Stimulated activated CD4-positive, alpha-beta T cell treated with anti-CD3 and anti-CD28 coated beads, Interleukin-1b, Interleukin-23, amount 100 ng/mL, for 48 hours (primary cell): ENCODE measurements at regions not wholly inside any gene's neighbourhood (a gene's known extent, or its start where the extent isn't known, plus 50 kb on each side); places are given as distances from the start of the nearest gene placed in this dataset.

Source experiments
- DNase-seq: peaks from one replicate; pipeline ENCODE4 v3.0.0-alpha.2; 2020

- DNase-seq = no peak
These were observed 333.3 kb downstream of the SLC16A7 start for GRCh38 chr12:59929110-59929509.

GRCh38 chr12:59934486-59934885 is 338.7 kb downstream of the SLC16A7 start:
- DNase-seq = no peak

DNA sequence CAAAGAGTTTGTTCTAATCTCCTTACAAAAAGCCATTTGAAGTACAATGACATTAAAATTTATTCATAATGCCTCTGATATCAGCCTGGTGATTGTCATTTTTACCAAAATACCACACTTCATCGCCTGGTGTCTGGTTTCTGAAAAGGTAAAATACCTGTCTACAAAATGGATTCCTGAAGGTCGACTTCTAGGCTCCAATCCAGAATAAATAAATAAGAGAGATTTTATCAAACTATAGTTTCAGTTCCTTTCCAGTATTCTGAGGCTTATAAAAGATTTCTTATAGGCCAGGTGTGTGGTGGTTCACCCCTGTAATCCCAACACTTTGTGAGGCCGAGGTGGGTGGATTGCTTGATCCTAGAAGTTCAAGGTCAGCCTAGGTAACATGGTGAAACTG is 340.7 kb downstream of the SLC16A7 start:
- no peak for DNase-seq

- no peak for DNase-seq
These were observed 341.3 kb downstream of the SLC16A7 start for GRCh38 chr12:59937148-59937547.

DNA sequence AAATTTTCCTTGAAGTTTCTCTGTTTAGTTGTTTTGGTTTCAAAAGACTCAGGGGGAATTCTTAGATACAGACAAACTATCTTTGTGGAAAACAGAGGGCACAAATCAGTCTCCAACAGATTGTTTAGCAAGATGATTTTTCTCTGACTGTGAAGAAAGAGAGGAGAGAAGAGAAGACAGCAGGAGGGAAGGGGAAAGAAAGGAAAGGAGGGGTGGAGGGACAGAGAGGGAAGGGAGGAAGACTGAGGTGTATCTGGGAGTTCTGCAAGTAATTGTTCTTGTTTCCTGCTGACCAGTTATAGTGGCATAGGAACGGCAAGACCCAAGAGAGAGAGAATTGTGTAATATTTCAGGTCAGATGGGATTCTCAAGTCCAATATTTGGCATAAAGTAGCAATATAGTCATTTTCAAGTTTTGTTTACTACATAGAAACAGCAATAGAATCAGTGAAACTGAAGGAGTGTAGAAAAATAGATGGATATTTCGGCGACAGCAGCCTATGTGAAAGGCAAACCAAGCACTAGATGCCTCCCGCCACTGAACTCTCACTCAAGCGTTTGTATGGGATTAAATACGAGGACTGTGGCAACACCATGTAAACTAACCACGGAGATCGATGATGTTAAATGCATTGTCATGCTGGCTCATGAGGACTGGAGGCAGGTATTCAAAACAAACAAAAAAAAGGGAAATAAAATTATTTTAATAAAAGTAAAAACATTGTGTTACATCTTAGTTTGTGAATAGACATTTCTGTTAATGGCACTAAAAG is 342.5 kb downstream of the SLC16A7 start:
- DNase-seq = no peak

- DNase-seq = no peak
These were observed 345.0 kb downstream of the SLC16A7 start for GRCh38 chr12:59940631-59941342.

DNA sequence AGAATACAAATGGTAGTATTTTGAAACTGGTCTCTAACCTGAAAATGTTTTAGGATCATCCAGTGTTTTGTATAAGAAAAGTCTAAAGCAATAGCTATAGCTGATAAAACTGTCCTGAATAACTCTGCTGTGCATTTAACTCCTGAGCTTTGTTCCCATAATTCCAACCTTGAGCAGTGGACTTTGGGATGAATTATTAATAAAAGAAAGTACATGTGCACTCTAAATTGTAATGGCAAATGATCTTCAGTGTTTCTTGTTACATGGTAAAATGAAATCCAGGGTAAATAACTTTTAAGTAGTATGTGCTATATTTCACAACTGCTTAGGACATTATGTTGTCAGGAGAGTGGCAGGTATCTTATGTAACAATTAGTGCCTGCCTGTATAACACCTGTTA is 345.6 kb downstream of the SLC16A7 start:
- no peak for DNase-seq

GRCh38 chr12:59944177-59944576 is 348.3 kb downstream of the SLC16A7 start:
- no peak for DNase-seq

GRCh38 chr12:59946635-59947034 is 350.8 kb downstream of the SLC16A7 start:
- no peak for DNase-seq

DNA sequence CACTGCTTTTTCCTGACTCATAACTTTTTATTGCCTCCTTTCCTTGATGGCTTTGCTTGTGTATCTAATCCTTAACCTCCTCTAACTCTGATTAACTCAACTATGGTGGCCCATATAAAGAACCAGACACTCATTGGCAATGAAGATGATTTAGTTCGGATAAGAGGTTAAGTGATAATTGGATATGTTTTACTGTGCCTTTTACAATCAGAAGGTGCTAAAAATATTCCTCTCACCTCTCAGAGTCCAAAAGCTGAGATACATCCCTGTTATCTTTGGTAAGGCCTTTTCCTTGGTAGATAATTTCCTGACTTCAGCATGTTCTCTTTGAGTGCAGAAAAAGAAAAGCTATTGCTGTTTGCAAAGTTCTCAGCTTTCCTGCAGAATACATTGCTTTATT is 367.7 kb downstream of the SLC16A7 start:
- DNase-seq = no peak

DNA sequence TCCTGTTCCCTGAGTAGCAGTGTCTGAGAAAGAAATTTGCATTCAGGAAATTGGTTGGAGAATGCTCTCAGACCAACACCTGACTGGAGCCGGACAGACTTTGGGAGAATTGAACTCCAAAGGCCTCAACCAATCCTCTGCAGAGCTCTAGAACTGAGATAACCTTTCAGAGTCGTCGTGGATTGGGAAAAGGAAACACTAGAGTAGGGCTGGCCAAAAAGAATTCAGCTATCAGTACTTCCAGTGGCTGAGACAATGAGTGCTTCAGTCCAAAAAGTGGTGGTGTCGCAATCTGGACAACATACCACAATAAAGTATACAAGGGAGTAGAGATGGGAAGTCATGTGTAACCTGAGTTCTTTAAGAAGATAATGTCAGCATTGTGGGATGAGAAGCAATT is 377.1 kb downstream of the SLC16A7 start:
- no peak for DNase-seq

- DNase-seq = no peak
These were observed 377.7 kb downstream of the SLC16A7 start for GRCh38 chr12:59973515-59973914.

- DNase-seq = no peak
These were observed 381.9 kb downstream of the SLC16A7 start for GRCh38 chr12:59977779-59978178.

DNA sequence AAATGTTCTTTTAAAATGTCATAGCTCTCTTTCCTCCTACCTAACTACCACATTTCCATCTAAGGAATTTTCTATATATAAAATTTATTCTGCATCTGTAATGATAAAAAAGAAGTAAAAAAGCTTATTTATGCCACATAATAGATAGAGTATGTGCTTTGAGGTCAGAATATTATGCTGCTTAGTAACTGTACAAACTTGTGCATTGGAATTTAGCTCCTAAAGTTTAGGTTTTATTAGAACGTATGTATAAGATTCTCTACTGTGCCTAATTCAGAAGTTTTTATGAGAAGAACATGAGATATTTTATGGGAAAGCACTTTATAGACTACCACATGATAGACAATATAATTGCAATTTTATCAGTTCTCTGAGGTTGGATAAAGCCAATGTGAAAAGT is 384.6 kb downstream of the SLC16A7 start:
- no peak for DNase-seq

- DNase-seq = no peak
These were observed 403.5 kb downstream of the SLC16A7 start for GRCh38 chr12:59999291-59999690.

DNA sequence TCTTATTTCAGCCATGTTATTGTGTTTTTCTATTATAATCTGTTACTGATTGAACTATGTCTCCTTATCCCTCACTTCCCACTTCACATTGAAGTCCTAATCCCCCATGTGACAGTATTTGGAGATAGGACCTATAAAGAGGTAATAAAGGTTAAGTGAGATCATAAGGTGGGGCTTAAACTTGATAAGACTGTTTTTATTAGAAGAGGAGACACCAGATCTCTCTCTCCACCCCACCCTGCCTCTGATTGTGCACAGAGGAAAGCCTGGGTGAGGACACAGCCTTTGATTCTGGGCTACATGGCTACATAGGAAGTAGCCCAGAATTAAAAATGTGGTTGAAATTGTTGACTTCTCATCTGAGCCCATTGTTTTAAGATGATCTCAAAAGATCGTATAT is 414.7 kb downstream of the SLC16A7 start:
- DNase-seq = no peak

GRCh38 chr12:60012659-60013058 is 416.8 kb downstream of the SLC16A7 start:
- DNase-seq = no peak

- DNase-seq = no peak
These were observed 418.6 kb downstream of the SLC16A7 start for GRCh38 chr12:60014436-60014835.

DNA sequence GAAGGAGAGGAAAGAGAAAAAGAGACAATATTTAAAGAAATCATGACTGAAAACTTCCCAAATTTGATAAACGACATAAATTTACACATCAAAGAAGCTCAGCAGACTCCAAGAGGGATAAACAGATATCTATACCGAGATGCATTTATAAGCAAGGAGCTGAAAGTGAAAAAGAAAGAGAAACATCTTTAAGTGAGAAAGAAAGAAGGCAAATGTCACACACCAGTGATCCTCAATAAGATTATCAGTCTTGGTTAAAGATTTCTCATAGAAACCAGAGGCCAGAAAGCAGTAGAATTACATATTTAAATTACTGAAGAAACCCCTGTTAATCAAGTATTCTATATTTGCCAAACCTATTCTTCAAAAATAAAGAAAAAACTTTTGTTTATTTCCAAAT is 424.2 kb downstream of the SLC16A7 start:
- DNase-seq = no peak

GRCh38 chr12:60021235-60021634 is 425.4 kb downstream of the SLC16A7 start:
- no peak for DNase-seq

GRCh38 chr12:60027266-60027665 is 431.4 kb downstream of the SLC16A7 start:
- no peak for DNase-seq

DNA sequence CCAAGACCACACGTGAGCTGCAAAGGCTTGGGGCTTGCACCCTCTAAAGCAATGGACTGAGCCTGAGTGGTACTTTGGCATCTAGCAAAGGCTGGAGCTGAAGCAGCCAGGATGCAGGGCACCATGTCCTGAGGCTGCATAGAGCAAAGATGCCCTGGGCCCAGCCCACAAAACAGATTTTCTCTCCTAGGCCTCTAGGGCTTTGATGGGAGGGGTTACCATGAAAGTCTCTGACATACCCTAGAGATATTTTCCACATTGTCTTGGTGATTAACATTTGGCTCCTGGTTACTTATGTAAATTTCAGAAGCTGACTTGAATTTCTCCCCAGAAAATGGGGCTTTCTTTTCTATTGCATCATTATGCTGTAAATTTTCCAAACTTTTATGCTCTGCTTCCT is 438.3 kb downstream of the SLC16A7 start:
- no peak for DNase-seq

DNA sequence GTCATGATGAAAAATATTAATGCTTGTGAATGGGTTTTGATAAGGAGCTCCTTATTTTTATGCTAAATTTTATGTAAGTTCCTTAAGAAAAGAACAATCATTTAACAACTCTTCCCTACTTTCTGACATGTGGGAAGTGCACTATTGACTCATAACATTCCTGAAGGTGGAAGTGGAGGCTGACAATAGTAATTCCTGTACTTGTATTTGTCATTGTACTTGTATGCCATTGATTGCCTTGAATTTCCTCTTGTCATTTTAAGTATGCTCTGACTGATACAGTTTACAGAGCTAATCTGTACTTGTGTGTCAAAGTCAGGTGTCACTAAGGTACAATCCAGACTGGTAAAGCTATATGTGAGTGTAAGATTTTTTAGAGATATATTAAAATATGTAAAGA is 440.0 kb downstream of the SLC16A7 start:
- no peak for DNase-seq

- DNase-seq = no peak
These were observed 447.0 kb downstream of the SLC16A7 start for GRCh38 chr12:60042835-60043234.

- no peak for DNase-seq
These were observed 447.4 kb downstream of the SLC16A7 start for GRCh38 chr12:60043236-60043635.
